ENCODE measurements at regions not wholly inside any gene's neighbourhood (a gene's known extent, or its start where the extent isn't known, plus 50 kb on each side); places are given as distances from the start of the nearest gene placed in this dataset.

- TF ChIP-seq TSHZ2 (CRISPR knock-in tag; IDR thresholded peaks at IDR 0.05), result no peak
- no peak for TF ChIP-seq ESRRG (CRISPR knock-in tag; IDR thresholded peaks at IDR 0.05)
- no peak for TF ChIP-seq ZNF8 (CRISPR knock-in tag; IDR thresholded peaks at IDR 0.05)
- TF ChIP-seq PPARA (CRISPR knock-in tag; IDR thresholded peaks at IDR 0.05; ENCODE audit: borderline replicate concordance), result no peak
- TF ChIP-seq, protein P1, sequence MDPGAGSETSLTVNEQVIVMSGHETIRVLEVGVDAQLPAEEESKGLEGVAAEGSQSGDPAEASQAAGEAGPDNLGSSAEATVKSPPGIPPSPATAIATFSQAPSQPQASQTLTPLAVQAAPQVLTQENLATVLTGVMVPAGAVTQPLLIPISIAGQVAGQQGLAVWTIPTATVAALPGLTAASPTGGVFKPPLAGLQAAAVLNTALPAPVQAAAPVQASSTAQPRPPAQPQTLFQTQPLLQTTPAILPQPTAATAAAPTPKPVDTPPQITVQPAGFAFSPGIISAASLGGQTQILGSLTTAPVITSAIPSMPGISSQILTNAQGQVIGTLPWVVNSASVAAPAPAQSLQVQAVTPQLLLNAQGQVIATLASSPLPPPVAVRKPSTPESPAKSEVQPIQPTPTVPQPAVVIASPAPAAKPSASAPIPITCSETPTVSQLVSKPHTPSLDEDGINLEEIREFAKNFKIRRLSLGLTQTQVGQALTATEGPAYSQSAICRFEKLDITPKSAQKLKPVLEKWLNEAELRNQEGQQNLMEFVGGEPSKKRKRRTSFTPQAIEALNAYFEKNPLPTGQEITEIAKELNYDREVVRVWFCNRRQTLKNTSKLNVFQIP (CRISPR knock-in tag; IDR thresholded peaks at IDR 0.05; ENCODE audit: borderline replicate concordance, low read depth), result no peak
- TF ChIP-seq SNAI2 (CRISPR knock-in tag; IDR thresholded peaks at IDR 0.05), result no peak
- TF ChIP-seq TCF4 (CRISPR knock-in tag; IDR thresholded peaks at IDR 0.05; ENCODE audit: borderline replicate concordance), result no peak
- no peak for TF ChIP-seq BACH2 (CRISPR knock-in tag; IDR thresholded peaks at IDR 0.05; ENCODE audit: borderline replicate concordance)
- TF ChIP-seq ZNF70 (CRISPR knock-in tag; IDR thresholded peaks at IDR 0.05), result no peak
- no peak for TF ChIP-seq ZFP3 (CRISPR knock-in tag; IDR thresholded peaks at IDR 0.05)
- TF ChIP-seq TOX (CRISPR knock-in tag; IDR thresholded peaks at IDR 0.05; ENCODE audit: borderline replicate concordance), result no peak
- TF ChIP-seq ZC3H10 (CRISPR knock-in tag; IDR thresholded peaks at IDR 0.05), result no peak
- TF ChIP-seq ISL1 (CRISPR knock-in tag; IDR thresholded peaks at IDR 0.05), result no peak
- TF ChIP-seq, protein P2, sequence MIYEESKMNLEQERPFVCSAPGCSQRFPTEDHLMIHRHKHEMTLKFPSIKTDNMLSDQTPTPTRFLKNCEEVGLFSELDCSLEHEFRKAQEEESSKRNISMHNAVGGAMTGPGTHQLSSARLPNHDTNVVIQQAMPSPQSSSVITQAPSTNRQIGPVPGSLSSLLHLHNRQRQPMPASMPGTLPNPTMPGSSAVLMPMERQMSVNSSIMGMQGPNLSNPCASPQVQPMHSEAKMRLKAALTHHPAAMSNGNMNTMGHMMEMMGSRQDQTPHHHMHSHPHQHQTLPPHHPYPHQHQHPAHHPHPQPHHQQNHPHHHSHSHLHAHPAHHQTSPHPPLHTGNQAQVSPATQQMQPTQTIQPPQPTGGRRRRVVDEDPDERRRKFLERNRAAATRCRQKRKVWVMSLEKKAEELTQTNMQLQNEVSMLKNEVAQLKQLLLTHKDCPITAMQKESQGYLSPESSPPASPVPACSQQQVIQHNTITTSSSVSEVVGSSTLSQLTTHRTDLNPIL (CRISPR knock-in tag; IDR thresholded peaks at IDR 0.05; ENCODE audit: low read depth), result no peak
- no peak for TF ChIP-seq ZNF565 (CRISPR knock-in tag; conservative IDR thresholded peaks at IDR 0.05; ENCODE audit: low read depth)
- TF ChIP-seq ARNTL (CRISPR knock-in tag; IDR thresholded peaks at IDR 0.05; ENCODE audit: borderline replicate concordance, low read depth), result no peak
- no peak for TF ChIP-seq PATZ1 (CRISPR knock-in tag; IDR thresholded peaks at IDR 0.05; ENCODE audit: borderline replicate concordance)
- no peak for TF ChIP-seq RARB (CRISPR knock-in tag; IDR thresholded peaks at IDR 0.05)
- TF ChIP-seq CSRNP3 (CRISPR knock-in tag; IDR thresholded peaks at IDR 0.05), result no peak
- TF ChIP-seq ZFP30 (CRISPR knock-in tag; IDR thresholded peaks at IDR 0.05), result no peak
- no peak for ATAC-seq
These were observed 285.1 kb downstream of the PTPRU start for GRCh38 chr1:29521438-29521715.

DNA sequence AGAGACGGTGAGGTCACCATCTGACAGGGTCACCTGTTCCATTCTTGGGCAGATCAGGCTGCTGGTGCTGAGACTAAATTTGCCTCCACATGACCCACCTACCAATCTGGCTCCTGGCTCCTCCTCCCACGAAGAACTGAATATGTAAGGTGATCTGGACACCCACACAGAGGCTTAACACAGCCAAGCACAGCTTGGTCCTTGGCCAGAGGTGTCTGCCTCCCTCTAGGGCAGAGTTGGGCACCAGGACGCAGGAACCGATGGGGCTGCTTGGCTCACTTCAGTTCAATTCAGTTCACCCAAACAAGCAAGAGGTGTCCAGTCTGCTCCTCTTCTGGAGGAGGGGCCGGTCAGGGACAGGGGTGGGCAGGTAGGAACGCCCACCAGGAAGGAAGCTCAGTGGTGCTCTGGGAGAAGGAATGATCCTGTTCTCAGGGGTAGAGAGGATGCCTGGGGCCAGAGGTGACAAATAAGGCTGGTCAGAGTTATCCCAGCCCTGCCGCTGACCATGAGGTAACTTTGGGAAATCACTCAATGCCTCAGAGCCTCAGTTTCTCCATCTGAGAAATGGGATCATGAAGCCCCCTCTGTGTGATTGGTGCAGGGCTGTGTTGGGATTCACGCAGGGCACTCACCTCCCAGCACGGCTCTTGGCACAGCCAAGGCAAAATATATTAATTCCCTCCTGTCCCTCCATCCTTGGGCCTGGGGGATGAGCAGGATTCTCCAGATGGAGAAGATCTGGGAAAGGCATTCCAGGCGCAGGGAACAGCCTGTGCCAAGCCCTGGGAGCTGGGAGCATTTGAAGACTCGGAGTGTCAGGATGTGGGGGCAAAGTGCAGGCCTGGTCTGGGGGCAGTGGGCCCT is 284.5 kb downstream of the PTPRU start:
- ATAC-seq, result no peak
- TF ChIP-seq ARNTL (CRISPR knock-in tag; IDR thresholded peaks at IDR 0.05; ENCODE audit: borderline replicate concordance, low read depth) (no peak), CSRNP3 (CRISPR knock-in tag; IDR thresholded peaks at IDR 0.05) (no peak), CSDC2 (CRISPR knock-in tag; IDR thresholded peaks at IDR 0.05) (no peak), TOX (CRISPR knock-in tag; IDR thresholded peaks at IDR 0.05; ENCODE audit: borderline replicate concordance) (no peak)
